GM23338 (cell line): ENCODE measurements at regions not wholly inside any gene's neighbourhood (a gene's known extent, or its start where the extent isn't known, plus 50 kb on each side); places are given as distances from the start of the nearest gene placed in this dataset.

Experiments used
- ATAC-seq: fragments of 200-7000 bp; cut with Tn5 transposase; 3 replicates; pipeline ENCODE4 v1.9.1; 2020
- DNase-seq: peaks from one replicate; pipeline ENCODE4 v3.0.0-alpha.2; 2015; ENCODE audit warnings: low spot score
- H2AFZ ChIP-seq: fragments of 200-600 bp; sonication (generic); 2 replicates; pipeline ENCODE4 v1.8.0; 2016; ENCODE audit warnings: antibody characterized with exemption, mild to moderate bottlenecking, moderate library complexity
- H3F3A ChIP-seq: fragments of 200-600 bp; sonication (generic); replicated peaks from 2 replicates; pipeline ENCODE4 v1.8.0; 2017; ENCODE audit warnings: antibody characterized with exemption, mixed run types, low read depth
- H3K27ac ChIP-seq: fragments of 200-600 bp; sonication (generic); 2 replicates; pipeline ENCODE4 v1.6.1; 2016; ENCODE audit warnings: low read depth
- H3K27me3 ChIP-seq: fragments of 200-600 bp; sonication (generic); 2 replicates; pipeline ENCODE4 v1.8.0; 2016; ENCODE audit warnings: mild to moderate bottlenecking, mixed run types, moderate library complexity; ENCODE audit not compliant: insufficient read depth
- H3K36me3 ChIP-seq: fragments of 200-600 bp; sonication (generic); 2 replicates; pipeline ENCODE4 v1.8.0; 2016; ENCODE audit warnings: mild to moderate bottlenecking; ENCODE audit not compliant: insufficient read depth
- H3K4me1 ChIP-seq: fragments of 200-600 bp; sonication (generic); 2 replicates; pipeline ENCODE4 v1.8.0; 2016; ENCODE audit warnings: mild to moderate bottlenecking, moderate library complexity; ENCODE audit not compliant: insufficient read depth
- H3K4me2 ChIP-seq: fragments of 200-600 bp; sonication (generic); 2 replicates; pipeline ENCODE4 v1.7.1; 2017; ENCODE audit warnings: mixed run types
- H3K4me3 ChIP-seq: fragments of 200-600 bp; sonication (generic); 2 replicates; pipeline ENCODE4 v1.6.1; 2016; ENCODE audit warnings: mixed run types
- H3K79me2 ChIP-seq: fragments of 200-600 bp; sonication (generic); replicated peaks from 2 replicates; pipeline ENCODE4 v1.8.0; 2017; ENCODE audit warnings: mild to moderate bottlenecking; ENCODE audit not compliant: insufficient read depth
- H3K9me2 ChIP-seq: fragments of 200-600 bp; sonication (generic); 2 replicates; pipeline ENCODE4 v1.8.0; 2017; ENCODE audit not compliant: insufficient read depth
- H4K20me1 ChIP-seq: fragments of 200-600 bp; sonication (generic); replicated peaks from 2 replicates; pipeline ENCODE4 v1.8.0; 2017; ENCODE audit warnings: mild to moderate bottlenecking; ENCODE audit not compliant: insufficient read depth
- H3K27ac Mint-ChIP-seq: 2 replicates; pipeline ENCODE4 v1.8.0; 2020; ENCODE audit warnings: inconsistent platforms, mild to moderate bottlenecking, moderate library complexity, mixed read lengths
- H3K27me3 Mint-ChIP-seq: 3 replicates; pipeline ENCODE4 v1.8.0; 2022; ENCODE audit warnings: low read depth, mild to moderate bottlenecking, moderate library complexity, mixed read lengths, inconsistent platforms; ENCODE audit not compliant: insufficient read depth, poor library complexity
- H3K36me3 Mint-ChIP-seq: 3 replicates; pipeline ENCODE4 v1.8.0; 2021; ENCODE audit warnings: low read depth, mild to moderate bottlenecking, inconsistent platforms, moderate library complexity, mixed read lengths
- H3K4me1 Mint-ChIP-seq: 3 replicates; pipeline ENCODE4 v1.8.0; 2020; ENCODE audit warnings: mild to moderate bottlenecking, inconsistent platforms, mixed read lengths
- H3K4me3 Mint-ChIP-seq: 3 replicates; pipeline ENCODE4 v1.8.0; 2021; ENCODE audit warnings: moderate library complexity, mild to moderate bottlenecking, inconsistent platforms, mixed read lengths
- H3K9me3 Mint-ChIP-seq: 3 replicates; pipeline ENCODE4 v1.8.0; 2020; ENCODE audit warnings: moderate library complexity, mild to moderate bottlenecking, inconsistent platforms, mixed read lengths
- CREB1 ChIP-seq: fragments of 250-450 bp; sonication (Bioruptor Pico); IDR thresholded peaks from 2 replicates; pipeline ENCODE4 v1.5.0; 2020; ENCODE audit warnings: low read depth, mild to moderate bottlenecking, moderate library complexity
- CTCF ChIP-seq, 2 experiments: fragments of 200-600 bp in 1 of 2; sonication (generic) in 1 of 2; conservative IDR thresholded peaks; 2 replicates each; pipeline versions ENCODE4 v1.5.1 to v1.6.1; 2016 to 2017; ENCODE audit warnings: antibody characterized with exemption in 2 of 2, low read depth in 2 of 2, mild to moderate bottlenecking in 2 of 2, moderate library complexity in 1 of 2
- EZH2 ChIP-seq: fragments of 200-600 bp; sonication (generic); IDR thresholded peaks from one replicate; pipeline ENCODE4 v1.8.0; 2017; ENCODE audit warnings: antibody characterized with exemption, mild to moderate bottlenecking, low read depth; ENCODE audit not compliant: unreplicated experiment
- EZH2phosphoT487 ChIP-seq: fragments of 200-600 bp; sonication (generic); IDR thresholded peaks from one replicate; pipeline ENCODE4 v1.8.1; 2018; ENCODE audit warnings: antibody characterized with exemption; ENCODE audit not compliant: unreplicated experiment
- JUNB ChIP-seq: IDR thresholded peaks from one replicate; pipeline ENCODE4 v1.6.1; 2016; ENCODE audit warnings: antibody characterized with exemption; ENCODE audit not compliant: unreplicated experiment
- NANOG ChIP-seq: IDR thresholded peaks from 2 replicates; pipeline ENCODE4 v1.6.1; 2016; ENCODE audit warnings: antibody characterized with exemption, borderline replicate concordance
- POLR2AphosphoS5 ChIP-seq: IDR thresholded peaks from 2 replicates; pipeline ENCODE4 v1.6.1; 2016; ENCODE audit warnings: antibody characterized with exemption, low read depth
- REST ChIP-seq: IDR thresholded peaks from one replicate; pipeline ENCODE4 v1.6.1; 2018; ENCODE audit warnings: antibody characterized with exemption; ENCODE audit not compliant: unreplicated experiment
- STAT1 ChIP-seq: IDR thresholded peaks from one replicate; pipeline ENCODE4 v1.6.1; 2016; ENCODE audit warnings: antibody characterized with exemption; ENCODE audit not compliant: unreplicated experiment
- ZNF114 ChIP-seq: fragments of 250-450 bp; sonication (Bioruptor Pico); IDR thresholded peaks from 2 replicates; pipeline ENCODE4 v1.5.0; 2020; ENCODE audit warnings: mild to moderate bottlenecking, moderate library complexity
- ZNF331 ChIP-seq: fragments of 250-450 bp; sonication (Bioruptor Pico); IDR thresholded peaks from 2 replicates; pipeline ENCODE4 v1.5.0; 2020; ENCODE audit warnings: low read depth, mild to moderate bottlenecking, moderate library complexity
- TF ChIP-seq, protein P1 (sequence below): IDR thresholded peaks from 2 replicates; pipeline ENCODE4 v1.6.1; 2016; ENCODE audit warnings: antibody characterized with exemption
- TF ChIP-seq, protein P2 (sequence below): fragments of 250-450 bp; sonication (Bioruptor Pico); IDR thresholded peaks from 2 replicates; pipeline ENCODE4 v1.5.0; 2020; ENCODE audit warnings: mild to moderate bottlenecking, moderate library complexity

DNA sequence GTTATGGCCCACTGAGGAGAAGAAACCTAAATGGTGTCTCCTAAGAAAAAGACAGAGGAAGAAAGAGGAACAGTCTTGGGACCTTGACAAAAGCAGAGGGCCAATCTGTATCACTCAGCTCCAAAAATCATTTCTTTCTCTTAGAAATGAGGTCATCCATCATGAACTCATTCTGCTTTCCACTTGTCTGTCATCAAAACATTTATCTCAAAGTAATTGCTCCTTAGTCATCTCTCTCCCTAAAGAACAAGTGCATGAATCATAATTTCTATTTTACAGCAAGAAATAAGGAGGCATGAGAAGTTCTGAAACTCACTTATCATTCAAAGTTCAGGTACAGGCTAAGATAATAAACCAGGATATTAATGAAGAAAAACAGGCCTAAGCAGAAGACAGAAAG lies 375.6 kb downstream of the KCNA4 start:
- TF ChIP-seq EZH2phosphoT487: no peak
- no peak for TF ChIP-seq STAT1
- no peak for TF ChIP-seq POLR2AphosphoS5
- no peak for TF ChIP-seq ZNF114 (CRISPR knock-in tag)
- no peak for TF ChIP-seq REST
- no peak for TF ChIP-seq CREB1
- TF ChIP-seq, protein P1, sequence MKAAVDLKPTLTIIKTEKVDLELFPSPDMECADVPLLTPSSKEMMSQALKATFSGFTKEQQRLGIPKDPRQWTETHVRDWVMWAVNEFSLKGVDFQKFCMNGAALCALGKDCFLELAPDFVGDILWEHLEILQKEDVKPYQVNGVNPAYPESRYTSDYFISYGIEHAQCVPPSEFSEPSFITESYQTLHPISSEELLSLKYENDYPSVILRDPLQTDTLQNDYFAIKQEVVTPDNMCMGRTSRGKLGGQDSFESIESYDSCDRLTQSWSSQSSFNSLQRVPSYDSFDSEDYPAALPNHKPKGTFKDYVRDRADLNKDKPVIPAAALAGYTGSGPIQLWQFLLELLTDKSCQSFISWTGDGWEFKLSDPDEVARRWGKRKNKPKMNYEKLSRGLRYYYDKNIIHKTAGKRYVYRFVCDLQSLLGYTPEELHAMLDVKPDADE: no peak
- no peak for TF ChIP-seq NANOG
- no peak for TF ChIP-seq CTCF (conservative IDR thresholded peaks at IDR 0.05; ENCODE audit: low read depth in 2 of 2)
- TF ChIP-seq EZH2: no peak
- TF ChIP-seq, protein P2, sequence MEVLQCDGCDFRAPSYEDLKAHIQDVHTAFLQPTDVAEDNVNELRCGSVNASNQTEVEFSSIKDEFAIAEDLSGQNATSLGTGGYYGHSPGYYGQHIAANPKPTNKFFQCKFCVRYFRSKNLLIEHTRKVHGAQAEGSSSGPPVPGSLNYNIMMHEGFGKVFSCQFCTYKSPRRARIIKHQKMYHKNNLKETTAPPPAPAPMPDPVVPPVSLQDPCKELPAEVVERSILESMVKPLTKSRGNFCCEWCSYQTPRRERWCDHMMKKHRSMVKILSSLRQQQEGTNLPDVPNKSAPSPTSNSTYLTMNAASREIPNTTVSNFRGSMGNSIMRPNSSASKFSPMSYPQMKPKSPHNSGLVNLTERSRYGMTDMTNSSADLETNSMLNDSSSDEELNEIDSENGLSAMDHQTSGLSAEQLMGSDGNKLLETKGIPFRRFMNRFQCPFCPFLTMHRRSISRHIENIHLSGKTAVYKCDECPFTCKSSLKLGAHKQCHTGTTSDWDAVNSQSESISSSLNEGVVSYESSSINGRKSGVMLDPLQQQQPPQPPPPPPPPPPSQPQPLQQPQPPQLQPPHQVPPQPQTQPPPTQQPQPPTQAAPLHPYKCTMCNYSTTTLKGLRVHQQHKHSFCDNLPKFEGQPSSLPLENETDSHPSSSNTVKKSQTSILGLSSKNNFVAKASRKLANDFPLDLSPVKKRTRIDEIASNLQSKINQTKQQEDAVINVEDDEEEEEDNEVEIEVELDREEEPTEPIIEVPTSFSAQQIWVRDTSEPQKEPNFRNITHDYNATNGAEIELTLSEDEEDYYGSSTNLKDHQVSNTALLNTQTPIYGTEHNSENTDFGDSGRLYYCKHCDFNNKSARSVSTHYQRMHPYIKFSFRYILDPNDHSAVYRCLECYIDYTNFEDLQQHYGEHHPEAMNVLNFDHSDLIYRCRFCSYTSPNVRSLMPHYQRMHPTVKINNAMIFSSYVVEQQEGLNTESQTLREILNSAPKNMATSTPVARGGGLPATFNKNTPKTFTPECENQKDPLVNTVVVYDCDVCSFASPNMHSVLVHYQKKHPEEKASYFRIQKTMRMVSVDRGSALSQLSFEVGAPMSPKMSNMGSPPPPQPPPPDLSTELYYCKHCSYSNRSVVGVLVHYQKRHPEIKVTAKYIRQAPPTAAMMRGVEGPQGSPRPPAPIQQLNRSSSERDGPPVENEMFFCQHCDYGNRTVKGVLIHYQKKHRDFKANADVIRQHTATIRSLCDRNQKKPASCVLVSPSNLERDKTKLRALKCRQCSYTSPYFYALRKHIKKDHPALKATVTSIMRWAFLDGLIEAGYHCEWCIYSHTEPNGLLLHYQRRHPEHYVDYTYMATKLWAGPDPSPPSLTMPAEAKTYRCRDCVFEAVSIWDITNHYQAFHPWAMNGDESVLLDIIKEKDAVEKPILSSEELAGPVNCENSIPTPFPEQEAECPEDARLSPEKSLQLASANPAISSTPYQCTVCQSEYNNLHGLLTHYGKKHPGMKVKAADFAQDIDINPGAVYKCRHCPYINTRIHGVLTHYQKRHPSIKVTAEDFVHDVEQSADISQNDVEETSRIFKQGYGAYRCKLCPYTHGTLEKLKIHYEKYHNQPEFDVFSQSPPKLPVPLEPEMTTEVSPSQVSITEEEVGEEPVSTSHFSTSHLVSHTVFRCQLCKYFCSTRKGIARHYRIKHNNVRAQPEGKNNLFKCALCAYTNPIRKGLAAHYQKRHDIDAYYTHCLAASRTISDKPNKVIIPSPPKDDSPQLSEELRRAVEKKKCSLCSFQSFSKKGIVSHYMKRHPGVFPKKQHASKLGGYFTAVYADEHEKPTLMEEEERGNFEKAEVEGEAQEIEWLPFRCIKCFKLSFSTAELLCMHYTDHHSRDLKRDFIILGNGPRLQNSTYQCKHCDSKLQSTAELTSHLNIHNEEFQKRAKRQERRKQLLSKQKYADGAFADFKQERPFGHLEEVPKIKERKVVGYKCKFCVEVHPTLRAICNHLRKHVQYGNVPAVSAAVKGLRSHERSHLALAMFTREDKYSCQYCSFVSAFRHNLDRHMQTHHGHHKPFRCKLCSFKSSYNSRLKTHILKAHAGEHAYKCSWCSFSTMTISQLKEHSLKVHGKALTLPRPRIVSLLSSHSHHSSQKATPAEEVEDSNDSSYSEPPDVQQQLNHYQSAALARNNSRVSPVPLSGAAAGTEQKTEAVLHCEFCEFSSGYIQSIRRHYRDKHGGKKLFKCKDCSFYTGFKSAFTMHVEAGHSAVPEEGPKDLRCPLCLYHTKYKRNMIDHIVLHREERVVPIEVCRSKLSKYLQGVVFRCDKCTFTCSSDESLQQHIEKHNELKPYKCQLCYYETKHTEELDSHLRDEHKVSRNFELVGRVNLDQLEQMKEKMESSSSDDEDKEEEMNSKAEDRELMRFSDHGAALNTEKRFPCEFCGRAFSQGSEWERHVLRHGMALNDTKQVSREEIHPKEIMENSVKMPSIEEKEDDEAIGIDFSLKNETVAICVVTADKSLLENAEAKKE (CRISPR knock-in tag): no peak
- no peak for TF ChIP-seq ZNF331 (CRISPR knock-in tag)
- no peak for TF ChIP-seq JUNB
- no peak overlapping the region for H3K27ac Mint-ChIP-seq
- H3K79me2 ChIP-seq: no peaks in the 10 kb centered on the region

More for the DNA sequence above, 375.6 kb downstream of the KCNA4 start:
- DNase-seq (no peak), ATAC-seq (no peak)
- Mint-ChIP-seq H3K9me3 (no peaks in the 10 kb centered on the region; the same call in 2 of the 3 replicates), H3K4me3 (no peak overlapping the region), H3K36me3 (no peaks in the 10 kb centered on the region), H3K27me3 (no peaks in the 10 kb centered on the region), H3K4me1 (no peaks in the 10 kb centered on the region)
- Histone ChIP-seq H3K9me2 (no peaks in the 10 kb centered on the region), H3K4me1 (no peaks in the 10 kb centered on the region), H3K4me2 (no peak overlapping the region), H2AFZ (no peak overlapping the region), H4K20me1 (no peaks in the 10 kb centered on the region), H3K36me3 (no peaks in the 10 kb centered on the region), H3K4me3 (no peak overlapping the region), H3F3A (no peaks in the 10 kb centered on the region), H3K27ac (no peak overlapping the region), H3K27me3 (no peaks in the 10 kb centered on the region)
